ENCODE measurements at regions not wholly inside any gene's neighbourhood (a gene's known extent, or its start where the extent isn't known, plus 50 kb on each side); places are given as distances from the start of the nearest gene placed in this dataset.

DNA sequence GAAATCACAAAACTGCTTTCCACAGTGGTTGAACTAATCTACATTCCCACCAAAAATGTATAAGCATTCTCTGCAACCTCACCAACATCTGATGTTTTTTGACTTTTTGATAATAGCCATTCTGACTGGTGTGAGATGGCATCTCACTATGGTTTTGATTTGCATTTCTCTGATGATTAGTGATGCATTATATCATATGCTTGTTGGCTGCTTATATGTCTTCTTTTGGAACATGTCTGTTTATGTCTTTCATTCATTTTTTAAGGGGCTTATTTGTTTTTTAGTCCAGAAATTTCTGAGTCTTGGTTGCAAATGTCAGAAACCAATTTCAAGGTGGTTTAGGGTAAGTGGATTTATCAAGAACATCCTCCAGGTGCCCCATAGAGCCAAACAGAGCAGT is 484.8 kb upstream of the TSHZ3 start:
- Histone ChIP-seq H3K36me3 (no peaks in the 10 kb centered on the region), H3K9me3 (peaks cover 0 to 26% (median 0%) of the 10 kb centered on the region in 3 donors), H3K27me3 (peaks cover 11% of the 10 kb centered on the region), H3K4me1 (no peaks in the 10 kb centered on the region), H3K27ac (no peak overlapping the region), H3K4me3 (no peak overlapping the region)
- no peak for ATAC-seq
- no peak for TF ChIP-seq POLR2A (IDR thresholded peaks at IDR 0.05)
- TF ChIP-seq, protein P1, sequence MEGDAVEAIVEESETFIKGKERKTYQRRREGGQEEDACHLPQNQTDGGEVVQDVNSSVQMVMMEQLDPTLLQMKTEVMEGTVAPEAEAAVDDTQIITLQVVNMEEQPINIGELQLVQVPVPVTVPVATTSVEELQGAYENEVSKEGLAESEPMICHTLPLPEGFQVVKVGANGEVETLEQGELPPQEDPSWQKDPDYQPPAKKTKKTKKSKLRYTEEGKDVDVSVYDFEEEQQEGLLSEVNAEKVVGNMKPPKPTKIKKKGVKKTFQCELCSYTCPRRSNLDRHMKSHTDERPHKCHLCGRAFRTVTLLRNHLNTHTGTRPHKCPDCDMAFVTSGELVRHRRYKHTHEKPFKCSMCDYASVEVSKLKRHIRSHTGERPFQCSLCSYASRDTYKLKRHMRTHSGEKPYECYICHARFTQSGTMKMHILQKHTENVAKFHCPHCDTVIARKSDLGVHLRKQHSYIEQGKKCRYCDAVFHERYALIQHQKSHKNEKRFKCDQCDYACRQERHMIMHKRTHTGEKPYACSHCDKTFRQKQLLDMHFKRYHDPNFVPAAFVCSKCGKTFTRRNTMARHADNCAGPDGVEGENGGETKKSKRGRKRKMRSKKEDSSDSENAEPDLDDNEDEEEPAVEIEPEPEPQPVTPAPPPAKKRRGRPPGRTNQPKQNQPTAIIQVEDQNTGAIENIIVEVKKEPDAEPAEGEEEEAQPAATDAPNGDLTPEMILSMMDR (IDR thresholded peaks at IDR 0.05) = no peak
- no peak for TF ChIP-seq POLR2AphosphoS5 (IDR thresholded peaks at IDR 0.05)
- TF ChIP-seq EP300 (IDR thresholded peaks at IDR 0.05) = no peak

DNA sequence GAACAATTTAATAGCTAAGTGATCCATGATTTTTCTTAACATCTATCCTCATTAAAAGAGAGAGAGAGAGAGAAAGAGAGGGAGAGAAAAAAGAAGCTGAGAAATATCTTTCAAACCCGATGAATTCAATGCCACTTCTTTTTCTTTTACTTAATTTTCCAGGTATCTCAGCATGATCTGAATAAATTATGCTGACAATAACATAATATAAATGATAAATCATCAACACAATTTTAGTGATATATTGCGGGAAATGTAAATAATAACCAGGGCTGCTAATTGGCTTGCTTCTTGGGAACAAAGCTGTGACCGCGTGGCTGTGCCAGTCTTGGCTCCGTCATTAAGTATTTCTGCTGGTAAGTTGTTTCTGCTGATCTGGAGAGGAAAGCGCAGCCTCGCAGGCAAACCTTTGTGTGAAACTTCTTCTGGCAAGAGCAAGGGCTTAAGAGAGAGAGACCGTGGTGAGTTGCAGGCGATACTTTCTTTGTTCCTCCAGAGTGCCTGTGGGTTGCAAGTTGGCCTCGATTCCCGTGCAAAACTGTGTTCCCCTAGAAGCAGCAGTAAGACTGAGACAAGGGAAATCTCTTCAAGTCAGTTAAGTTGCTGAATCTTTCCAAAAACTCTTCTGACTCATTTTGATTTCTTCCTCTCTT is 489.1 kb upstream of the TSHZ3 start:
- ATAC-seq = no peak

DNA sequence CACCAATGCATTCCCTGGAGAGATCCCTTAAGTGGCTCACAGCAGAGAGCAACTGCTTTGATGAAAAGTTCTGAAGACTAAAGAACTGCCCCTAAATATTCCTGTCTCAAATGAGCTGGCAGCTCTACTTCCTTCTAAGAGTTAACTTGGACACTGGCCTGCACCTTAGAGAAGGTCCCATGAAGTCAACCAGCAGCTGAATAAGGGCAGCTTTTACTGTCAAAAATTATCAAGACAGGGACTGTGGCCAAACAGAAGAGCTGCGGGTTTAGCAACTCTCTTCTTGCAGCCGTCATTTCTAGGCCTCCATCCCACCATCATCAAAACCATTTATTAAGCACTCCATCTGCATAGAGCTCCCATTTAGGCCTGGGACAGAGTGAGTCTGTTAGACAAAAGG is 491.1 kb upstream of the TSHZ3 start:
- H3K27me3 ChIP-seq = no peaks in the 10 kb centered on the region
- no peak for TF ChIP-seq POLR2AphosphoS5 (IDR thresholded peaks at IDR 0.05)
- TF ChIP-seq, protein P1 (IDR thresholded peaks at IDR 0.05) = no peak
- TF ChIP-seq EP300 (IDR thresholded peaks at IDR 0.05) = no peak
- TF ChIP-seq POLR2A (IDR thresholded peaks at IDR 0.05) = no peak
- no peak overlapping the region for H3K4me3 ChIP-seq
- 44 to 85% methylated on average over 2 of the region's 2 CpGs for WGBS, 2 donors (ENCODE audit: low coverage in 1 of 2)
- peaks cover 0 to 18% (median 0%) of the 10 kb centered on the region in 3 donors for H3K9me3 ChIP-seq
- no peak overlapping the region for H3K27ac ChIP-seq
- H3K36me3 ChIP-seq = no peaks in the 10 kb centered on the region
- H3K4me1 ChIP-seq = no peaks in the 10 kb centered on the region
- ATAC-seq = no peak

More for the DNA sequence above, 489.1 kb upstream of the TSHZ3 start:
- TF ChIP-seq POLR2A (IDR thresholded peaks at IDR 0.05) (no peak), EP300 (IDR thresholded peaks at IDR 0.05) (no peak), POLR2AphosphoS5 (IDR thresholded peaks at IDR 0.05) (no peak)
- TF ChIP-seq, protein P1 (IDR thresholded peaks at IDR 0.05) = no peak
- Histone ChIP-seq H3K27me3 (peaks cover 11% of the 10 kb centered on the region), H3K27ac (no peak overlapping the region), H3K4me3 (no peak overlapping the region), H3K4me1 (no peaks in the 10 kb centered on the region), H3K9me3 (peaks cover 0 to 31% (median 0%) of the 10 kb centered on the region in 3 donors), H3K36me3 (no peaks in the 10 kb centered on the region)
- 34 to 51% methylated on average over 5 to 11 of the region's 11 CpGs for WGBS, 2 donors (ENCODE audit: low coverage in 1 of 2)

DNA sequence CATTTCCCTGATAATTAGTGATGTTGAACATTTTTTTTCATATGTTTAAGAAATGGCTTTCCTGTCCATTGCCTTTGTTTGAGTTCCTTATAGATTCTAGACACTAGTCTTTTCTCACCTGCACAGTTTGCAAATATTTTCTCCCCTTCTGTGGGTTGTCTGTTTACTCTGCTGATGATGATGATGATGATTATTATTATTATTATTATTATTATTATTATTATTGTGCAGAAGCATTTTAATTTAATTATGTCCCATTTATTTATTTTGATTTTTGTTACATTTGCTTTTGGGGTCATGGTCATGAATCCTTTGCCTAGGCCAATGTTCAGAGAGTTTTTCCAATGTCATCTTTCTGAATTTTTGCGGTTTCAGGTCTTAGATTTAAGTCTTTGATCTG is 492.5 kb upstream of the TSHZ3 start:
- no peak overlapping the region for H3K4me3 ChIP-seq
- no peaks in the 10 kb centered on the region for H3K27me3 ChIP-seq
- no peak for TF ChIP-seq EP300 (IDR thresholded peaks at IDR 0.05)
- TF ChIP-seq, protein P1 (IDR thresholded peaks at IDR 0.05) = no peak
- ATAC-seq = no peak
- WGBS, 2 donors (ENCODE audit: low coverage in 1 of 2) = 100% methylated on average over 1 of the region's 1 CpG; no CpG with 5 or more reads in 1 of the 2 donors
- H3K27ac ChIP-seq = no peak overlapping the region
- H3K9me3 ChIP-seq = peaks cover 0 to 14% (median 0%) of the 10 kb centered on the region in 3 donors
- H3K36me3 ChIP-seq = no peaks in the 10 kb centered on the region
- H3K4me1 ChIP-seq = no peaks in the 10 kb centered on the region

DNA sequence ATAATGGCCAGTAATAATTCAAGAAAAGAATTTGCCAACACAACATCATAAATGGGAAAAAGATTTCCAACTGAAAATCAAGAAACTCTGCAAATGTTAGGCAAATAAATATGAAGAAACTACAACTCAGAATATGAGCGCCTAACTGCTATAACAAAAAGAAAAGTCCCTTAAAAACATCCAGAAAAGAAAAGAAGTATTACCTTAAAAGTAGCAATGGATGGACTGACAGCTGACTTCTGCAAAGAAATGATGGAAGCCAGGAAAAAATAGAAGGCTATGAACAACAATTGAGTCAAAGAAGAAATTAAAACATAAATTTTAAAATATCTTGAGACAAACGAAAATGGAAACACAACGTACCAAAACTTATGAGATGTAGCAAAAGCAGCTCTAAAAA is 482.3 kb upstream of the ZNF507 start:
- ATAC-seq = no peak
- no peaks in the 10 kb centered on the region for H3K4me1 ChIP-seq
- WGBS, 2 donors (ENCODE audit: low coverage in 1 of 2) = 68 to 71% methylated on average over 2 to 3 of the region's 3 CpGs
- TF ChIP-seq POLR2A (IDR thresholded peaks at IDR 0.05) (no peak), POLR2AphosphoS5 (IDR thresholded peaks at IDR 0.05) (no peak), EP300 (IDR thresholded peaks at IDR 0.05) (no peak)
- TF ChIP-seq, protein P1 (IDR thresholded peaks at IDR 0.05) = no peak
- H3K36me3 ChIP-seq = no peaks in the 10 kb centered on the region
- no peak overlapping the region for H3K4me3 ChIP-seq
- peaks cover 0 to 29% (median 0%) of the 10 kb centered on the region in 3 donors for H3K9me3 ChIP-seq
- H3K27me3 ChIP-seq = no peaks in the 10 kb centered on the region
- no peak overlapping the region for H3K27ac ChIP-seq

All from gastroesophageal sphincter (tissue), 4 donors.